Thyroid gland (tissue), 4 donors: ENCODE measurements at regions not wholly inside any gene's neighbourhood (a gene's known extent, or its start where the extent isn't known, plus 50 kb on each side); places are given as distances from the start of the nearest gene placed in this dataset.

Experiments used
- CTCF ChIP-seq, 6 experiments: fragments of 200-600 bp in 3 of 6; fragments of 450-650 bp in 3 of 6; sonication (generic) in 3 of 6; IDR thresholded peaks; one replicate each; pipeline ENCODE4 v1.5.1; 2016 to 2019; ENCODE audit warnings: antibody characterized with exemption in 6 of 6, mild to moderate bottlenecking in 2 of 6, inconsistent platforms in 1 of 6, moderate library complexity in 1 of 6
- POLR2A ChIP-seq, 2 donors: fragments of 450-650 bp; IDR thresholded peaks; one replicate each; pipeline ENCODE4 v1.6.1; 2017; ENCODE audit warnings: antibody characterized with exemption in 2 of 2, mild to moderate bottlenecking in 2 of 2, moderate library complexity in 1 of 2

GRCh38 chr4:34323549-34324320 lies 1920.6 kb downstream of the ARAP2 start:
- TF ChIP-seq CTCF (IDR thresholded peaks at IDR 0.05), result no peak
- TF ChIP-seq POLR2A (IDR thresholded peaks at IDR 0.05), result no peak
